Liver (tissue), 3 donors: ENCODE measurements at regions not wholly inside any gene's neighbourhood (a gene's known extent, or its start where the extent isn't known, plus 50 kb on each side); places are given as distances from the start of the nearest gene placed in this dataset.

Source experiments
- EGR1 ChIP-seq, 2 donors: IDR thresholded peaks; 2 replicates each; pipeline ENCODE4 v1.6.1; 2016 to 2018; ENCODE audit warnings: antibody characterized with exemption in 2 of 2, low read depth in 2 of 2
- HNF4G ChIP-seq: IDR thresholded peaks from 2 replicates; pipeline ENCODE4 v1.6.1; 2016; ENCODE audit warnings: antibody characterized with exemption
- JUND ChIP-seq, 2 donors: IDR thresholded peaks; 2 replicates each; pipeline ENCODE4 v1.6.1; 2016; ENCODE audit warnings: antibody characterized with exemption in 2 of 2
- RAD21 ChIP-seq, 2 donors: IDR thresholded peaks; 2 replicates each; pipeline ENCODE4 v1.6.1; 2016; ENCODE audit warnings: antibody characterized with exemption in 2 of 2, mild to moderate bottlenecking in 2 of 2
- SP1 ChIP-seq: IDR thresholded peaks from 2 replicates; pipeline ENCODE4 v1.6.1; 2018; ENCODE audit warnings: antibody characterized with exemption, mild to moderate bottlenecking
- TAF1 ChIP-seq: conservative IDR thresholded peaks from 2 replicates; pipeline ENCODE4 v1.6.1; 2016; ENCODE audit warnings: antibody characterized with exemption, mild to moderate bottlenecking
- YY1 ChIP-seq: IDR thresholded peaks from 2 replicates; pipeline ENCODE4 v1.6.1; 2016; ENCODE audit warnings: antibody characterized with exemption, mild to moderate bottlenecking
- TF ChIP-seq, protein P1 (sequence below): fragments of 150-350 bp; IDR thresholded peaks from 2 replicates; pipeline ENCODE4 v1.5.1; 2017; ENCODE audit warnings: improper control_type of control experiment, low read depth, low read length; ENCODE audit not compliant: missing input control
- TF ChIP-seq, protein P2 (sequence below): IDR thresholded peaks from 2 replicates; pipeline ENCODE4 v1.6.1; 2016; ENCODE audit warnings: antibody characterized with exemption
- TF ChIP-seq, protein P3 (sequence below): IDR thresholded peaks from 2 replicates; pipeline ENCODE4 v1.6.1; 2016; ENCODE audit warnings: antibody characterized with exemption, mild to moderate bottlenecking
- donor health status: healthy.
- donor health status: healthy.

GRCh38 chr2:88845772-88846661, 154.5 kb downstream of the RPIA start:
- TF ChIP-seq, protein P1, sequence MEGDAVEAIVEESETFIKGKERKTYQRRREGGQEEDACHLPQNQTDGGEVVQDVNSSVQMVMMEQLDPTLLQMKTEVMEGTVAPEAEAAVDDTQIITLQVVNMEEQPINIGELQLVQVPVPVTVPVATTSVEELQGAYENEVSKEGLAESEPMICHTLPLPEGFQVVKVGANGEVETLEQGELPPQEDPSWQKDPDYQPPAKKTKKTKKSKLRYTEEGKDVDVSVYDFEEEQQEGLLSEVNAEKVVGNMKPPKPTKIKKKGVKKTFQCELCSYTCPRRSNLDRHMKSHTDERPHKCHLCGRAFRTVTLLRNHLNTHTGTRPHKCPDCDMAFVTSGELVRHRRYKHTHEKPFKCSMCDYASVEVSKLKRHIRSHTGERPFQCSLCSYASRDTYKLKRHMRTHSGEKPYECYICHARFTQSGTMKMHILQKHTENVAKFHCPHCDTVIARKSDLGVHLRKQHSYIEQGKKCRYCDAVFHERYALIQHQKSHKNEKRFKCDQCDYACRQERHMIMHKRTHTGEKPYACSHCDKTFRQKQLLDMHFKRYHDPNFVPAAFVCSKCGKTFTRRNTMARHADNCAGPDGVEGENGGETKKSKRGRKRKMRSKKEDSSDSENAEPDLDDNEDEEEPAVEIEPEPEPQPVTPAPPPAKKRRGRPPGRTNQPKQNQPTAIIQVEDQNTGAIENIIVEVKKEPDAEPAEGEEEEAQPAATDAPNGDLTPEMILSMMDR = no peak
- TF ChIP-seq JUND (IDR thresholded peaks at IDR 0.05) (no peak), YY1 (no peak), TAF1 (no peak), SP1 (no peak), HNF4G (no peak), EGR1 (IDR thresholded peaks at IDR 0.05; ENCODE audit: low read depth in 2 of 2) (no peak), RAD21 (IDR thresholded peaks at IDR 0.05) (no peak)
- TF ChIP-seq, protein P2, sequence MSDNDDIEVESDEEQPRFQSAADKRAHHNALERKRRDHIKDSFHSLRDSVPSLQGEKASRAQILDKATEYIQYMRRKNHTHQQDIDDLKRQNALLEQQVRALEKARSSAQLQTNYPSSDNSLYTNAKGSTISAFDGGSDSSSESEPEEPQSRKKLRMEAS = no peak
- TF ChIP-seq, protein P3, sequence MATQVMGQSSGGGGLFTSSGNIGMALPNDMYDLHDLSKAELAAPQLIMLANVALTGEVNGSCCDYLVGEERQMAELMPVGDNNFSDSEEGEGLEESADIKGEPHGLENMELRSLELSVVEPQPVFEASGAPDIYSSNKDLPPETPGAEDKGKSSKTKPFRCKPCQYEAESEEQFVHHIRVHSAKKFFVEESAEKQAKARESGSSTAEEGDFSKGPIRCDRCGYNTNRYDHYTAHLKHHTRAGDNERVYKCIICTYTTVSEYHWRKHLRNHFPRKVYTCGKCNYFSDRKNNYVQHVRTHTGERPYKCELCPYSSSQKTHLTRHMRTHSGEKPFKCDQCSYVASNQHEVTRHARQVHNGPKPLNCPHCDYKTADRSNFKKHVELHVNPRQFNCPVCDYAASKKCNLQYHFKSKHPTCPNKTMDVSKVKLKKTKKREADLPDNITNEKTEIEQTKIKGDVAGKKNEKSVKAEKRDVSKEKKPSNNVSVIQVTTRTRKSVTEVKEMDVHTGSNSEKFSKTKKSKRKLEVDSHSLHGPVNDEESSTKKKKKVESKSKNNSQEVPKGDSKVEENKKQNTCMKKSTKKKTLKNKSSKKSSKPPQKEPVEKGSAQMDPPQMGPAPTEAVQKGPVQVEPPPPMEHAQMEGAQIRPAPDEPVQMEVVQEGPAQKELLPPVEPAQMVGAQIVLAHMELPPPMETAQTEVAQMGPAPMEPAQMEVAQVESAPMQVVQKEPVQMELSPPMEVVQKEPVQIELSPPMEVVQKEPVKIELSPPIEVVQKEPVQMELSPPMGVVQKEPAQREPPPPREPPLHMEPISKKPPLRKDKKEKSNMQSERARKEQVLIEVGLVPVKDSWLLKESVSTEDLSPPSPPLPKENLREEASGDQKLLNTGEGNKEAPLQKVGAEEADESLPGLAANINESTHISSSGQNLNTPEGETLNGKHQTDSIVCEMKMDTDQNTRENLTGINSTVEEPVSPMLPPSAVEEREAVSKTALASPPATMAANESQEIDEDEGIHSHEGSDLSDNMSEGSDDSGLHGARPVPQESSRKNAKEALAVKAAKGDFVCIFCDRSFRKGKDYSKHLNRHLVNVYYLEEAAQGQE = no peak
